ENCODE measurements at regions not wholly inside any gene's neighbourhood (a gene's known extent, or its start where the extent isn't known, plus 50 kb on each side); places are given as distances from the start of the nearest gene placed in this dataset.

GRCh38 chr15:98131924-98132323 is 171.4 kb downstream of the ARRDC4 start:
- TF ChIP-seq CTCF (IDR thresholded peaks at IDR 0.05; ENCODE audit: insufficient read depth, low read depth, low read length) = no peak
- TF ChIP-seq EZH2 (IDR thresholded peaks at IDR 0.05; ENCODE audit: insufficient read depth, low read length) = no peak
